ENCODE measurements at regions not wholly inside any gene's neighbourhood (a gene's known extent, or its start where the extent isn't known, plus 50 kb on each side); places are given as distances from the start of the nearest gene placed in this dataset.

GRCh38 chr19:30224689-30225606 lies 147.2 kb upstream of the ZNF536 start:
- H3K36me3 ChIP-seq (ENCODE audit: insufficient read depth, low read length, poor library complexity, severe bottlenecking): no peaks in the 10 kb centered on the region
- peaks cover 42% of the 10 kb centered on the region for H3K27me3 ChIP-seq (replicated peaks; ENCODE audit: insufficient read depth, low read depth, low read length, poor library complexity)
- no peaks in the 10 kb centered on the region for H3K9me3 ChIP-seq (ENCODE audit: low read depth, low read length, poor library complexity, severe bottlenecking)
- H3K4me1 ChIP-seq (ENCODE audit: insufficient read depth, low read length, poor library complexity, severe bottlenecking): peaks cover 18% of the 10 kb centered on the region
- H3K27ac ChIP-seq (ENCODE audit: low read depth, low read length, poor library complexity, severe bottlenecking): no peak overlapping the region
- peak; percentile 43 for DNase-seq (ENCODE audit: low spot score)
- intact Hi-C loops (cut with micrococcal nuclease; ENCODE audit: unreplicated experiment): loop anchor here (5.0 kb wide), 1 partner anchor 182 kb away; no protein-coding TSS in a partner anchor
- TF ChIP-seq CTCF (conservative IDR thresholded peaks at IDR 0.05; ENCODE audit: low read depth, low read length): no peak
- CTCF ChIA-PET: no interaction called here
- peak overlapping the region; percentile 63 for H3K4me3 ChIP-seq (ENCODE audit: low read depth, low read length, poor library complexity, severe bottlenecking)
- POLR2A ChIA-PET (ENCODE audit: low non-redundant PET): no interaction called here
- no TSS peak for BruUV-seq (replicated peaks)

- peaks cover 48% of the 10 kb centered on the region for H3K27me3 ChIP-seq (replicated peaks; ENCODE audit: insufficient read depth, low read depth, low read length, poor library complexity)
- no peaks in the 10 kb centered on the region for H3K36me3 ChIP-seq (ENCODE audit: insufficient read depth, low read length, poor library complexity, severe bottlenecking)
- DNase-seq (ENCODE audit: low spot score): peak; percentile 15
- no peaks in the 10 kb centered on the region for H3K9me3 ChIP-seq (ENCODE audit: low read depth, low read length, poor library complexity, severe bottlenecking)
- ChIA-PET CTCF (no interaction called here), POLR2A (ENCODE audit: low non-redundant PET) (no interaction called here)
- TF ChIP-seq EZH2 (IDR thresholded peaks at IDR 0.05; ENCODE audit: borderline replicate concordance, low read depth, low read length, poor library complexity, severe bottlenecking) (no peak), CTCF (conservative IDR thresholded peaks at IDR 0.05; ENCODE audit: low read depth, low read length) (no peak)
- H3K27ac ChIP-seq (ENCODE audit: low read depth, low read length, poor library complexity, severe bottlenecking): no peak overlapping the region
- peaks cover 18% of the 10 kb centered on the region for H3K4me1 ChIP-seq (ENCODE audit: insufficient read depth, low read length, poor library complexity, severe bottlenecking)
- intact Hi-C loops (cut with micrococcal nuclease; ENCODE audit: unreplicated experiment): loop anchor here (5.0 kb wide), 1 partner anchor 181 kb away; no protein-coding TSS in a partner anchor
- H3K4me3 ChIP-seq (ENCODE audit: low read depth, low read length, poor library complexity, severe bottlenecking): peak overlapping the region; percentile 63
- no TSS peak for BruUV-seq (replicated peaks)
Observed at GRCh38 chr19:30225676-30226463, 146.3 kb upstream of the ZNF536 start.

- ChIA-PET CTCF (no interaction called here), POLR2A (ENCODE audit: low non-redundant PET) (no interaction called here)
- no peaks in the 10 kb centered on the region for H3K36me3 ChIP-seq (ENCODE audit: insufficient read depth, low read length, poor library complexity, severe bottlenecking)
- H3K27me3 ChIP-seq (replicated peaks; ENCODE audit: insufficient read depth, low read depth, low read length, poor library complexity): peaks cover 51% of the 10 kb centered on the region
- no peaks in the 10 kb centered on the region for H3K9me3 ChIP-seq (ENCODE audit: low read depth, low read length, poor library complexity, severe bottlenecking)
- peak; percentile 39 for DNase-seq (ENCODE audit: low spot score)
- peaks cover 18% of the 10 kb centered on the region for H3K4me1 ChIP-seq (ENCODE audit: insufficient read depth, low read length, poor library complexity, severe bottlenecking)
- intact Hi-C loops (cut with micrococcal nuclease; ENCODE audit: unreplicated experiment): loop anchor here (5.0 kb wide), 1 partner anchor 181 kb away; no protein-coding TSS in a partner anchor
- H3K27ac ChIP-seq (ENCODE audit: low read depth, low read length, poor library complexity, severe bottlenecking): no peak overlapping the region
- TF ChIP-seq CTCF (conservative IDR thresholded peaks at IDR 0.05; ENCODE audit: low read depth, low read length): no peak
- no peak for TF ChIP-seq EZH2 (IDR thresholded peaks at IDR 0.05; ENCODE audit: borderline replicate concordance, low read depth, low read length, poor library complexity, severe bottlenecking)
- BruUV-seq (replicated peaks): no TSS peak
- peak overlapping the region; percentile 63 for H3K4me3 ChIP-seq (ENCODE audit: low read depth, low read length, poor library complexity, severe bottlenecking)
Observed at GRCh38 chr19:30226464-30227011, 145.6 kb upstream of the ZNF536 start.
